Esophagus squamous epithelium (tissue), 5 donors: ENCODE measurements at regions not wholly inside any gene's neighbourhood (a gene's known extent, or its start where the extent isn't known, plus 50 kb on each side); places are given as distances from the start of the nearest gene placed in this dataset.

Experiments
- DNase-seq: peaks from one replicate; lab custom pipeline; 2025; lab: John Stamatoyannopoulos, UW
- H3K27ac ChIP-seq, 4 donors: fragments of 200-600 bp; sonication (generic); one replicate each; pipeline ENCODE4 v1.5.1; 2016 to 2019; ENCODE audit warnings: mild to moderate bottlenecking in 1 of 4
- H3K27me3 ChIP-seq, 4 donors: fragments of 200-600 bp; sonication (generic); 1 replicate in 3 of 4; 2 replicates in 1 of 4; pipeline versions ENCODE4 v1.5.1 to v1.6.0; 2017 to 2021; ENCODE audit warnings: antibody characterized with exemption in 1 of 4
- H3K36me3 ChIP-seq, 3 donors: fragments of 200-600 bp; sonication (generic); one replicate each; pipeline ENCODE4 v1.5.1; 2016 to 2019
- H3K4me1 ChIP-seq, 3 donors: fragments of 200-600 bp; sonication (generic); one replicate each; pipeline ENCODE4 v1.5.1; 2017 to 2019
- H3K4me3 ChIP-seq, 4 donors: fragments of 200-600 bp; sonication (generic); 1 replicate in 3 of 4; 2 replicates in 1 of 4; pipeline ENCODE4 v1.5.1; 2016 to 2019; ENCODE audit warnings: mild to moderate bottlenecking in 2 of 4, moderate library complexity in 1 of 4
- H3K9me3 ChIP-seq, 3 donors: fragments of 200-600 bp; sonication (generic); one replicate each; pipeline ENCODE4 v1.5.1; 2016 to 2019
- POLR2A ChIP-seq, 4 donors: fragments of 450-650 bp; IDR thresholded peaks; one replicate each; pipeline ENCODE4 v1.6.1; 2017; ENCODE audit warnings: antibody characterized with exemption in 4 of 4, mild to moderate bottlenecking in 4 of 4, moderate library complexity in 3 of 4
- WGBS, 2 donors: methylation state at CpG; one replicate each; pipeline ENCODE4 v1.1.5; 2018; 5-methylcytosine and 5-hydroxymethylcytosine counted together
- intact Hi-C: fragments of 100-400 bp; cut with DNase I; formaldehyde crosslinking; loops from one replicate; pipeline ENCODE4 v1.15.0; 2022
- TF ChIP-seq, protein P1 (sequence below), 6 experiments: fragments of 450-650 bp in 4 of 6; fragments of 200-600 bp in 2 of 6; sonication (generic) in 2 of 6; IDR thresholded peaks; one replicate each; pipeline ENCODE4 v1.5.1; 2016 to 2019; ENCODE audit warnings: antibody characterized with exemption in 6 of 6, mild to moderate bottlenecking in 4 of 6, moderate library complexity in 4 of 6
- donor health status: DM: yes; HTN: yes; CAD: no.

DNA sequence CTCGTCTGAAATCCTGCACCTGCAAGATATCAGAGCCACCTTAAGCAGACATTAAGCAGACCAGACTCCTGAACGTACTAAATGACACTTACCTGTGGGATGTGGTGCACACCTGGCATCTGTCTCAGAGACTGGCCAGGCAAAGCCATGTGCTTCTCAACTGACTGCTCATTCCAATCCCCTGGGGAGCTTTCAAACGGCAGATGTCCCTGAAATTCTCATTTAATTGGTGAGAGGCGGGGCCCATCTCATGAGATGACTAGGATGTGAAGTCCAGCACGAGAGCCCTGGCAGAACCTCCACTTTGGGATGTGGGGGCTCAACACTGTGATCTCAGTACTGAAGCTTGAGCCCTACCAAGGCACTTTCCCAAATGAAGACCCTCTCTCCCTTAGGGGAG, 84.9 kb upstream of the HMGXB4 start:
- H3K9me3 ChIP-seq: no peaks in the 10 kb centered on the region
- H3K4me3 ChIP-seq: no peak overlapping the region
- no peaks in the 10 kb centered on the region for H3K36me3 ChIP-seq
- WGBS, 2 donors: 16 to 31% methylated on average over 4 of the region's 5 CpGs
- H3K4me1 ChIP-seq: no peaks in the 10 kb centered on the region
- peaks cover 0 to 54% (median 0%) of the 10 kb centered on the region in 4 donors for H3K27me3 ChIP-seq
- no peak overlapping the region for H3K27ac ChIP-seq
- DNase-seq: no peak
- intact Hi-C loops: no loop called here
- no peak for TF ChIP-seq POLR2A (IDR thresholded peaks at IDR 0.05)
- TF ChIP-seq, protein P1, sequence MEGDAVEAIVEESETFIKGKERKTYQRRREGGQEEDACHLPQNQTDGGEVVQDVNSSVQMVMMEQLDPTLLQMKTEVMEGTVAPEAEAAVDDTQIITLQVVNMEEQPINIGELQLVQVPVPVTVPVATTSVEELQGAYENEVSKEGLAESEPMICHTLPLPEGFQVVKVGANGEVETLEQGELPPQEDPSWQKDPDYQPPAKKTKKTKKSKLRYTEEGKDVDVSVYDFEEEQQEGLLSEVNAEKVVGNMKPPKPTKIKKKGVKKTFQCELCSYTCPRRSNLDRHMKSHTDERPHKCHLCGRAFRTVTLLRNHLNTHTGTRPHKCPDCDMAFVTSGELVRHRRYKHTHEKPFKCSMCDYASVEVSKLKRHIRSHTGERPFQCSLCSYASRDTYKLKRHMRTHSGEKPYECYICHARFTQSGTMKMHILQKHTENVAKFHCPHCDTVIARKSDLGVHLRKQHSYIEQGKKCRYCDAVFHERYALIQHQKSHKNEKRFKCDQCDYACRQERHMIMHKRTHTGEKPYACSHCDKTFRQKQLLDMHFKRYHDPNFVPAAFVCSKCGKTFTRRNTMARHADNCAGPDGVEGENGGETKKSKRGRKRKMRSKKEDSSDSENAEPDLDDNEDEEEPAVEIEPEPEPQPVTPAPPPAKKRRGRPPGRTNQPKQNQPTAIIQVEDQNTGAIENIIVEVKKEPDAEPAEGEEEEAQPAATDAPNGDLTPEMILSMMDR (IDR thresholded peaks at IDR 0.05): no peak

DNA sequence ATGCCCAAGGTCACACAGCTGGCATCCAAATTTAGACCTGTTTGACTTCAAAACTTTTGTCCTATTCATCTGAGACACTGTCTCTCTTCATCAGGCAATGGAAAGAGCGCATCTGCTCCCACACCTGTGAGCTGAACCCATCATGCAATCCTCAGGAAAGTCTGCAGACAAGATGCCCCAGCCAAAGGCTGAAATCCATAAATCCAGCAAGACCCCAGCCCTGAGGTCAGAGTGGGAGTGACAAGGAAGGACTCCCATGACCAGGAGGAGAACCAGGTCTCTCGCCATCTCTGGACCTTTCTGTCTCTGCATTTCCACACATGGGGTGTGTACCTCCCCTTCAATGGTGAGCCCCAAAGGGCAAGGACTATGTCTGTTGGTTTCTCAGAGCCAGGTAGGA, 83.6 kb upstream of the HMGXB4 start:
- DNase-seq: no peak
- peaks cover 0 to 54% (median 0%) of the 10 kb centered on the region in 4 donors for H3K27me3 ChIP-seq
- H3K4me3 ChIP-seq: no peak overlapping the region
- no peaks in the 10 kb centered on the region for H3K36me3 ChIP-seq
- TF ChIP-seq POLR2A (IDR thresholded peaks at IDR 0.05): no peak
- intact Hi-C loops: no loop called here
- no peaks in the 10 kb centered on the region for H3K9me3 ChIP-seq
- H3K27ac ChIP-seq: no peak overlapping the region
- WGBS, 2 donors: 70 to 81% methylated on average over 1 to 2 of the region's 2 CpGs
- no peaks in the 10 kb centered on the region for H3K4me1 ChIP-seq

DNA sequence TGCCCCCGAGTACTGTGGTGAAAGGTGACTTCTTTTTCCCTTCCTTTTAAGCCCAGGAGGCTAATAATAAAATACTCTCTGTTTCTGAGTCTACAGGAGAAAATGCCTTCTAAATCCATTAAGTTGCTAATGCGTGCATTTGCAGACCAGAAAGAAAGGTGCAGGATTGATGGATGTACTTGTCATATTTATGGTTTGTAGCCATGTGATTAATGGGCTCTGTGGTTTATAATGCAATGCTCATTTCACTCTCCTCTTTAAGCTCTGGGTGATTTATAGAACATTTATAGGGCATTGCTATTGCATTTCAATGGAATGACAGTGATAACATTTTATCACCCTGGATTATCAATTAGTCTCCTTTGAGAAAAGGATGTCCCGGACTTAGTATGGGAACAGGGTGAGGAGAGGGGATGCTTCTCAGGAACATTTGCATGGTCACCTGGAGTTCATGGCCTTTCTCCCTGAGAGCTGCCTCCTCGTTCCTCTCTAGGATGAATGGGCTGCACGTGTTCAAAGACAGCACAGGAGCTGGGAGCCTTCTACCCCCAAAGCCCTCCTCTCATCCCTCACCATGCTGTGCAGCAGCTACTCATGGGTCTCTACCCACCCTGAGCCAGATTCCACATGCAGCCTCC, 82.8 kb upstream of the HMGXB4 start:
- TF ChIP-seq, protein P1 (IDR thresholded peaks at IDR 0.05): no peak
- TF ChIP-seq POLR2A (IDR thresholded peaks at IDR 0.05): no peak

DNA sequence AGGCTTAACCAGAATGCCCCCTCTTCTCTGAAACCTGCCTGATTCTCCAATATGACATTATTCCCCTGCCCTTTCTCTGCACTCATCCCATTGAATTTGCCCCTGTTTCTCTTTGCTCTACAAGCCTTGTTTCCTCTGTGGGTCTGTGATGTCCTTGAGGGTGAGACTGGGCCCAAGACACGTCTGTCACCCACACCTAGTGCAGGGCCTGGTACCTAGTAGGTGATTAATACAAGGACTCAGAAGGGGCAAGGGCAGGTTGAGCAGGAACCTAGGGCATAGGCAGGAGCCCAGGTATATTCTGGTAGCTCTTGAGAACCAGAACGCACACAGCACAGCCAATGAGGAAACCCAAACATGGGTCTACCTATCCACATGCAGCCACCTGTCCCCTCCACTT, 81.9 kb upstream of the HMGXB4 start:
- peaks cover 0 to 54% (median 0%) of the 10 kb centered on the region in 4 donors for H3K27me3 ChIP-seq
- H3K36me3 ChIP-seq: no peaks in the 10 kb centered on the region
- no peak for DNase-seq
- intact Hi-C loops: no loop called here
- WGBS, 2 donors: 60 to 83% methylated on average over 1 to 2 of the region's 2 CpGs
- TF ChIP-seq, protein P1 (IDR thresholded peaks at IDR 0.05): no peak
- TF ChIP-seq POLR2A (IDR thresholded peaks at IDR 0.05): no peak
- no peak overlapping the region for H3K4me3 ChIP-seq
- H3K9me3 ChIP-seq: no peaks in the 10 kb centered on the region
- no peaks in the 10 kb centered on the region for H3K4me1 ChIP-seq
- H3K27ac ChIP-seq: no peak overlapping the region

More for the DNA sequence above, 82.8 kb upstream of the HMGXB4 start:
- Histone ChIP-seq H3K4me1 (no peaks in the 10 kb centered on the region), H3K9me3 (no peaks in the 10 kb centered on the region), H3K27ac (no peak overlapping the region), H3K4me3 (no peak overlapping the region), H3K27me3 (peaks cover 0 to 54% (median 0%) of the 10 kb centered on the region in 4 donors), H3K36me3 (no peaks in the 10 kb centered on the region)
- DNase-seq: no peak
- intact Hi-C loops: no loop called here
- WGBS, 2 donors: 22 to 28% methylated on average over 5 of the region's 5 CpGs

DNA sequence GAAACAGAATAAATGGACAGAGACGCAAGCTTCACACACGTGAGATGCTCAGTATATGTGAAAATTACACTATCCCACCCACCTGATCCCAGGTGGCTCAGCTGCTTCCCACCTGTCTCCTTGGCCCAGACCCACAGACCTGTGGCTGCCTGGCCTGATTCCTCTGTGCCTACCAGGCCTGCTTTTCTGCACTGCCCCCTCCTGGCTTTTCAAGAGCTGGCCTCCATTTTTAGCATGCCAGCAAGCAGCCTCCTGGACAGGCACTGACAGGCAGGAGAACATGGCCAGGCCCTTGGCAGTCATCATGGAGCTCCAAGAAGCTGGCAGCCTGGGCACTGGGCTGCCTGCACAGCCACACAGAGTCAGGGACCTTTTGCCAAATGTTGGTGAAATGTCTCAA, 79.5 kb upstream of the HMGXB4 start:
- intact Hi-C loops: no loop called here
- WGBS, 2 donors: 68 to 79% methylated on average over 2 of the region's 2 CpGs
- Histone ChIP-seq H3K4me3 (no peak overlapping the region), H3K27me3 (peaks cover 0 to 34% (median 0%) of the 10 kb centered on the region in 4 donors), H3K9me3 (no peaks in the 10 kb centered on the region), H3K4me1 (no peaks in the 10 kb centered on the region), H3K36me3 (no peaks in the 10 kb centered on the region), H3K27ac (no peak overlapping the region)
- no peak for DNase-seq
- TF ChIP-seq, protein P1 (IDR thresholded peaks at IDR 0.05): no peak
- no peak for TF ChIP-seq POLR2A (IDR thresholded peaks at IDR 0.05)
